ENCODE measurements at regions not wholly inside any gene's neighbourhood (a gene's known extent, or its start where the extent isn't known, plus 50 kb on each side); places are given as distances from the start of the nearest gene placed in this dataset.

DNA sequence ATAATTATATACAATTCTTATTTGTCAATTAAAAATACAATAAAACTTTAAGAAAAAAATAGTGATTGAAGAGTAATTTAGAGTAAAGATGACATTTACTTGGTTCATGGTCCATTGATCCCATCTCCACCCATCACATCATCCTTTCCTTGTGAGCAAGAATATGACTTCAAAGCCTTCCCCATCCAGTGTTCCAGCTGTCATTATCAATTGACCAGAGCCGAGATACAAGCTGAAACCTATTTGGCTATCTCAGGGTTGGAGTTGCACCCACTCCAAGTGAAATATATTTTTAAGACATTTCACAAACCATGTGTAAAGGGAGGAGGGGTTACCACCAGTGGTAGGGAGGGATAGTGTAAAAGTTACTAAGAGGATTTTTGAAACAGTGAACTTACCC is 428.9 kb upstream of the C1orf87 start:
- H3K27me3 ChIP-seq (replicated peaks in 1 of 4; ENCODE audit: control insufficient read depth in 3 of 4, extremely low read depth in 1 of 4, insufficient read depth in 3 of 4, low read length in 3 of 4): no peaks in the 10 kb centered on the region
- no peak overlapping the region for H2BK5ac ChIP-seq (ENCODE audit: low read depth, low read length)
- TF ChIP-seq SUZ12 (IDR thresholded peaks at IDR 0.05; ENCODE audit: low read length) (no peak), RXRA (IDR thresholded peaks at IDR 0.05; ENCODE audit: insufficient read depth, low read depth, low read length) (no peak), RNF2 (IDR thresholded peaks at IDR 0.05; ENCODE audit: borderline replicate concordance, low read depth, low read length, missing control alignments, poor library complexity, severe bottlenecking) (no peak), EP300 (IDR thresholded peaks at IDR 0.05; ENCODE audit: borderline replicate concordance in 1 of 2, low read depth in 2 of 2, low read length in 2 of 2) (no peak), BCL11A (IDR thresholded peaks at IDR 0.05; ENCODE audit: low read depth in 2 of 2, low read length in 2 of 2) (no peak)
- TF ChIP-seq, protein P1, sequence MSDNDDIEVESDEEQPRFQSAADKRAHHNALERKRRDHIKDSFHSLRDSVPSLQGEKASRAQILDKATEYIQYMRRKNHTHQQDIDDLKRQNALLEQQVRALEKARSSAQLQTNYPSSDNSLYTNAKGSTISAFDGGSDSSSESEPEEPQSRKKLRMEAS (IDR thresholded peaks at IDR 0.05): no peak
- CTCF ChIA-PET (ENCODE audit: partially characterized antibody): no interaction called here
- no peaks in the 10 kb centered on the region for H4K20me1 ChIP-seq (replicated peaks in 1 of 2; ENCODE audit: control insufficient read depth in 1 of 2, insufficient read depth in 2 of 2, low read length in 2 of 2)
- H2BK15ac ChIP-seq (ENCODE audit: low read length): no peak overlapping the region
- no peak overlapping the region for H2AK5ac ChIP-seq (ENCODE audit: low read depth, low read length)
- no peak overlapping the region for H3K27ac ChIP-seq (ENCODE audit: low read depth, low read length)
- H3K4me2 ChIP-seq (ENCODE audit: insufficient read depth in 1 of 2, low read depth in 2 of 2, low read length in 2 of 2): no peak overlapping the region
- no peaks in the 10 kb centered on the region for H3K79me1 ChIP-seq (ENCODE audit: low read depth, low read length)
- H2BK12ac ChIP-seq (ENCODE audit: low read depth, low read length): no peak overlapping the region
- no peak overlapping the region for H4K91ac ChIP-seq (replicated peaks; ENCODE audit: insufficient read length, low read length)
- DNase-seq (ENCODE audit: low read depth in 1 of 2, low spot score in 2 of 2) (no peak), FAIRE-seq (no peak)
- H3K9me3 ChIP-seq (ENCODE audit: insufficient read depth in 2 of 2, low read depth in 1 of 2, low read length in 1 of 2): 0 out of 4 replicates have a peak, but pooled peaks cover 0 to 2% of the 10 kb centered on the region in 2 experiments
- H3K56ac ChIP-seq (replicated peaks; ENCODE audit: insufficient read length, low read depth, low read length): no peak overlapping the region
- no peak overlapping the region for H3K4me3 ChIP-seq (ENCODE audit: extremely low read depth in 1 of 4, insufficient read depth in 2 of 4, low read depth in 3 of 4, low read length in 4 of 4)
- no peak overlapping the region for H3K9ac ChIP-seq (replicated peaks in 1 of 4; ENCODE audit: extremely low read depth in 1 of 4, low read depth in 3 of 4, low read length in 3 of 4)
- H4K5ac ChIP-seq (ENCODE audit: insufficient read length, low read depth, low read length): no peak overlapping the region
- no peaks in the 10 kb centered on the region for H3K36me3 ChIP-seq (ENCODE audit: control insufficient read depth in 2 of 4, insufficient read depth in 4 of 4, low read length in 3 of 4)
- H2AFZ ChIP-seq (ENCODE audit: low read length): no peak overlapping the region
- no peak overlapping the region for H3K18ac ChIP-seq (ENCODE audit: extremely low read depth, low read length)
- H3K14ac ChIP-seq (ENCODE audit: insufficient read length): no peak overlapping the region
- no peak overlapping the region for H3K23ac ChIP-seq (ENCODE audit: insufficient read length)
- no peak overlapping the region for H3K4ac ChIP-seq (replicated peaks; ENCODE audit: insufficient read length, low read depth, low read length)
- H2BK120ac ChIP-seq (replicated peaks; ENCODE audit: low read depth, low read length): no peak overlapping the region
- H3K79me2 ChIP-seq (ENCODE audit: control insufficient read depth in 1 of 2, insufficient read depth in 2 of 2, low read length in 2 of 2): no peaks in the 10 kb centered on the region
- no peak overlapping the region for H2BK20ac ChIP-seq (ENCODE audit: low read length)
- POLR2A ChIA-PET (ENCODE audit: partially characterized antibody): no interaction called here
- 94% methylated on average over 1 of the region's 1 CpG; no CpG with 5 or more reads in 1 of the 2 experiments for WGBS, 2 experiments (ENCODE audit: extremely low coverage in 1 of 2, insufficient coverage in 1 of 2, insufficient read length in 1 of 2, insufficient replicate concordance in 2 of 2, low coverage in 1 of 2, low lambda C conversion rate in 2 of 2, missing lambda C conversion rate in 1 of 2)
- H3K4me1 ChIP-seq (replicated peaks in 1 of 4; ENCODE audit: control insufficient read depth in 3 of 4, insufficient read depth in 4 of 4, low read length in 3 of 4): 0 out of 7 replicates have a peak, but pooled peaks cover 0 to 2% (median 0%) of the 10 kb centered on the region in 4 experiments
- no peak overlapping the region for H4K8ac ChIP-seq (ENCODE audit: extremely low read depth, insufficient read depth, low read length)
- peaks cover 2% of the 10 kb centered on the region; the same call in 1 of the 2 replicates for H3K23me2 ChIP-seq (ENCODE audit: low read depth, low read length)
